PC-9 (cell line): ENCODE measurements at regions not wholly inside any gene's neighbourhood (a gene's known extent, or its start where the extent isn't known, plus 50 kb on each side); places are given as distances from the start of the nearest gene placed in this dataset.

Source experiments
- BruUV-seq: library from RNA; stranded (reverse); fragments of 400-500 nt; replicated peaks from 2 replicates; lab custom pipeline; 2021; lab: Mats Ljungman, UMichigan
- CTCF ChIA-PET: fragments of 300-600 bp; sonication (Branson Sonifier 250); formaldehyde crosslinking; loops from one replicate; lab custom pipeline; 2022; ENCODE audit warnings: antibody characterized with exemption; lab: Charles Lee
- POLR2A ChIA-PET: fragments of 300-600 bp; sonication (Branson Sonifier 250); formaldehyde crosslinking; loops from one replicate; lab custom pipeline; 2022; ENCODE audit warnings: antibody characterized with exemption; ENCODE audit not compliant: unreplicated experiment; lab: Charles Lee
- DNase-seq, 2 experiments: peaks; one replicate each; pipeline versions ENCODE4 v3.0.0 to v3.0.0-alpha.2; 2015 to 2022; ENCODE audit warnings: mixed read lengths in 1 of 2
- H2AFZ ChIP-seq: fragments of 200-600 bp; sonication (generic); 2 replicates; pipeline ENCODE4 v1.8.1; 2017; ENCODE audit warnings: antibody characterized with exemption
- H3F3A ChIP-seq: fragments of 200-600 bp; sonication (generic); 2 replicates; pipeline ENCODE4 v1.8.1; 2017; ENCODE audit warnings: antibody characterized with exemption, mild to moderate bottlenecking, low read depth; ENCODE audit not compliant: insufficient read depth
- H3K27ac ChIP-seq: fragments of 200-600 bp; sonication (generic); 2 replicates; pipeline ENCODE4 v1.6.1; 2016; ENCODE audit warnings: mixed run types
- H3K27me3 ChIP-seq: fragments of 200-600 bp; sonication (generic); 2 replicates; pipeline ENCODE4 v1.6.1; 2016; ENCODE audit warnings: low read depth, mixed run types; ENCODE audit not compliant: insufficient read depth
- H3K36me3 ChIP-seq: fragments of 200-600 bp; sonication (generic); 2 replicates; pipeline ENCODE4 v1.6.1; 2016; ENCODE audit warnings: low read depth, mixed run types
- H3K4me1 ChIP-seq: fragments of 200-600 bp; sonication (generic); replicated peaks from 2 replicates; pipeline ENCODE4 v1.6.1; 2016; ENCODE audit warnings: mixed run types; ENCODE audit not compliant: insufficient read depth
- H3K4me2 ChIP-seq: fragments of 200-600 bp; sonication (generic); 2 replicates; pipeline ENCODE4 v1.6.1; 2017; ENCODE audit warnings: mixed run types
- H3K4me3 ChIP-seq: fragments of 200-600 bp; sonication (generic); 2 replicates; pipeline ENCODE4 v1.6.1; 2016; ENCODE audit warnings: mixed run types
- H3K79me2 ChIP-seq: fragments of 200-600 bp; sonication (generic); 2 replicates; pipeline ENCODE4 v1.6.1; 2017; ENCODE audit warnings: low read depth, mixed run types
- H3K9me2 ChIP-seq: fragments of 200-600 bp; sonication (generic); 2 replicates; pipeline ENCODE4 v1.8.1; 2017; ENCODE audit warnings: mild to moderate bottlenecking; ENCODE audit not compliant: insufficient read depth
- H3K9me3 ChIP-seq: fragments of 200-600 bp; sonication (generic); 2 replicates; pipeline ENCODE4 v1.8.1; 2016; ENCODE audit warnings: low read depth; ENCODE audit not compliant: insufficient read depth
- H4K20me1 ChIP-seq: fragments of 200-600 bp; sonication (generic); 2 replicates; pipeline ENCODE4 v1.8.1; 2017; ENCODE audit not compliant: insufficient read depth
- EZH2 ChIP-seq: fragments of 200-600 bp; sonication (generic); IDR thresholded peaks from 2 replicates; pipeline ENCODE4 v1.8.0; 2017; ENCODE audit warnings: antibody characterized with exemption, low read depth
- intact Hi-C: fragments of 100-400 bp; cut with micrococcal nuclease; formaldehyde crosslinking; loops from one replicate; pipeline ENCODE4 v1.10.0; 2022; ENCODE audit not compliant: unreplicated experiment
- TF ChIP-seq, protein P1 (sequence below): fragments of 200-600 bp; sonication (generic); conservative IDR thresholded peaks from 2 replicates; pipeline ENCODE4 v1.6.1; 2017; ENCODE audit warnings: mixed run types, antibody characterized with exemption, mild to moderate bottlenecking, moderate library complexity

DNA sequence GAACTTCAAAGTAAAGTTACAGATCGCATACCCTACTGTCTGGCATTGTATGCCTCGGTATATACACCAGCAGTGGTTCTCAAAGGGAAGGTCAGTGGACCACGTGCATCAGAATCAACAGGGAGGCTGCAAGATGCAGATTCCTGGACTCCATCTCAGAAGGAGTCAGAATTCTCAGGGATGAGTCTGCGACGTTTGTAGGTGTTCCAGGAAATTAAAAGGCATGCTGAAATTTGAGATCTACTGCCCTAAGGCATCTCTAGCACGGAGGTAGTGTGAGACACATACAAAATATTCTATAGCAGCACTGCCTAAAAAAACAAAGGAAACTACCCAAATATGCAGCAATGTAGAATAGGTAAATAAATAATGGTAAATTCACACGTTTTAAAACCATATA, 136.8 kb upstream of the BNIP2 start:
- no peaks in the 10 kb centered on the region for H3K36me3 ChIP-seq
- peak overlapping the region; percentile 93 for H3K27ac ChIP-seq
- POLR2A ChIA-PET, result no interaction called here
- intact Hi-C loops, result loop anchor here (2.0 to 5.0 kb wide), 4 partner anchors 135 to 546 kb away; no protein-coding TSS in a partner anchor
- no peak overlapping the region for H2AFZ ChIP-seq
- no peak for TF ChIP-seq EZH2
- TF ChIP-seq, protein P1, sequence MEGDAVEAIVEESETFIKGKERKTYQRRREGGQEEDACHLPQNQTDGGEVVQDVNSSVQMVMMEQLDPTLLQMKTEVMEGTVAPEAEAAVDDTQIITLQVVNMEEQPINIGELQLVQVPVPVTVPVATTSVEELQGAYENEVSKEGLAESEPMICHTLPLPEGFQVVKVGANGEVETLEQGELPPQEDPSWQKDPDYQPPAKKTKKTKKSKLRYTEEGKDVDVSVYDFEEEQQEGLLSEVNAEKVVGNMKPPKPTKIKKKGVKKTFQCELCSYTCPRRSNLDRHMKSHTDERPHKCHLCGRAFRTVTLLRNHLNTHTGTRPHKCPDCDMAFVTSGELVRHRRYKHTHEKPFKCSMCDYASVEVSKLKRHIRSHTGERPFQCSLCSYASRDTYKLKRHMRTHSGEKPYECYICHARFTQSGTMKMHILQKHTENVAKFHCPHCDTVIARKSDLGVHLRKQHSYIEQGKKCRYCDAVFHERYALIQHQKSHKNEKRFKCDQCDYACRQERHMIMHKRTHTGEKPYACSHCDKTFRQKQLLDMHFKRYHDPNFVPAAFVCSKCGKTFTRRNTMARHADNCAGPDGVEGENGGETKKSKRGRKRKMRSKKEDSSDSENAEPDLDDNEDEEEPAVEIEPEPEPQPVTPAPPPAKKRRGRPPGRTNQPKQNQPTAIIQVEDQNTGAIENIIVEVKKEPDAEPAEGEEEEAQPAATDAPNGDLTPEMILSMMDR, result no peak
- no peaks in the 10 kb centered on the region for H3K27me3 ChIP-seq
- H3K4me3 ChIP-seq, result no peak overlapping the region
- H3F3A ChIP-seq, result peaks cover 27% of the 10 kb centered on the region
- no peaks in the 10 kb centered on the region for H4K20me1 ChIP-seq
- no peaks in the 10 kb centered on the region for H3K9me3 ChIP-seq
- H3K4me1 ChIP-seq, result peaks cover 52% of the 10 kb centered on the region
- BruUV-seq, result no TSS peak
- H3K79me2 ChIP-seq, result no peaks in the 10 kb centered on the region
- no peaks in the 10 kb centered on the region for H3K9me2 ChIP-seq
- CTCF ChIA-PET, result no interaction called here
- H3K4me2 ChIP-seq, result peak overlapping the region; percentile 46
- DNase-seq, result peak; percentile 53 to 91

GRCh38 chr15:59821286-59821685, 132.2 kb upstream of the BNIP2 start:
- Histone ChIP-seq H3K9me3 (no peaks in the 10 kb centered on the region), H3F3A (peaks cover 7% of the 10 kb centered on the region; the same call in 1 of the 2 replicates), H3K36me3 (no peaks in the 10 kb centered on the region), H3K27me3 (no peaks in the 10 kb centered on the region), H3K27ac (no peak overlapping the region), H3K4me2 (no peak overlapping the region), H3K79me2 (no peaks in the 10 kb centered on the region), H3K4me1 (peaks cover 6% of the 10 kb centered on the region), H2AFZ (no peak overlapping the region), H3K9me2 (no peaks in the 10 kb centered on the region), H3K4me3 (no peak overlapping the region), H4K20me1 (no peaks in the 10 kb centered on the region)
- ChIA-PET POLR2A (no interaction called here), CTCF (interaction anchor here (0.6 kb wide), 1 partner anchor 12 kb away, joined by 3 read pairs; no protein-coding TSS in a partner anchor)
- BruUV-seq, result no TSS peak
- TF ChIP-seq, protein P1, result no peak
- TF ChIP-seq EZH2, result no peak
- intact Hi-C loops, result no loop called here
- DNase-seq, result no peak

GRCh38 chr15:59819092-59819491, 130.0 kb upstream of the BNIP2 start:
- Histone ChIP-seq H2AFZ (no peak overlapping the region), H3K79me2 (no peaks in the 10 kb centered on the region), H3F3A (no peaks in the 10 kb centered on the region), H3K4me2 (no peak overlapping the region), H3K4me3 (no peak overlapping the region), H3K9me3 (no peaks in the 10 kb centered on the region), H3K27me3 (no peaks in the 10 kb centered on the region), H3K27ac (no peak overlapping the region), H4K20me1 (no peaks in the 10 kb centered on the region), H3K9me2 (no peaks in the 10 kb centered on the region), H3K36me3 (no peaks in the 10 kb centered on the region), H3K4me1 (no peaks in the 10 kb centered on the region)
- intact Hi-C loops, result no loop called here
- POLR2A ChIA-PET, result no interaction called here
- BruUV-seq, result no TSS peak
- no peak for DNase-seq
- no peak for TF ChIP-seq EZH2
- TF ChIP-seq, protein P1, result no peak
- CTCF ChIA-PET, result interaction anchor here (1.5 kb wide), 1 partner anchor 361 kb away, joined by 3 read pairs; no protein-coding TSS in a partner anchor
